ENCODE measurements at regions not wholly inside any gene's neighbourhood (a gene's known extent, or its start where the extent isn't known, plus 50 kb on each side); places are given as distances from the start of the nearest gene placed in this dataset.

DNA sequence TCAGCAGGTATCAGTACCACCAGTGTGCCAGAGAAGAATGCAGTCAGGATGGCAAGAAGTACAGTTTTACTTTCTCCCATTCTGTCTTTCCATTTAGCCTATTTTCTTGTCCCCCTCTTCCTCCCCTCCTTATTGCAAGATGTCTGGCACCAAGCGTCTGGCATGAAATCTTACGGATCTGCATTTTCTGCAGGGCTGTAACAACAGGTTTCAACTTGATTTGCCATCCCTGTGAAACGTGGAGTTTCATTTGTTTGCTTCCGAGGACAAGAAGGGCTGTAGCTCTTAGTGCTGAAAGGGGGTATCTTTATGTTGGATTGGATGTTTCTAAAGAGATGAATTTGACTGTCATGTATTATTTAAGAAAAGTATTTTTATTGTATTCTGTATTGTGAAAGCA is 1110.6 kb downstream of the BCL11B start:
- TF ChIP-seq, protein P1, sequence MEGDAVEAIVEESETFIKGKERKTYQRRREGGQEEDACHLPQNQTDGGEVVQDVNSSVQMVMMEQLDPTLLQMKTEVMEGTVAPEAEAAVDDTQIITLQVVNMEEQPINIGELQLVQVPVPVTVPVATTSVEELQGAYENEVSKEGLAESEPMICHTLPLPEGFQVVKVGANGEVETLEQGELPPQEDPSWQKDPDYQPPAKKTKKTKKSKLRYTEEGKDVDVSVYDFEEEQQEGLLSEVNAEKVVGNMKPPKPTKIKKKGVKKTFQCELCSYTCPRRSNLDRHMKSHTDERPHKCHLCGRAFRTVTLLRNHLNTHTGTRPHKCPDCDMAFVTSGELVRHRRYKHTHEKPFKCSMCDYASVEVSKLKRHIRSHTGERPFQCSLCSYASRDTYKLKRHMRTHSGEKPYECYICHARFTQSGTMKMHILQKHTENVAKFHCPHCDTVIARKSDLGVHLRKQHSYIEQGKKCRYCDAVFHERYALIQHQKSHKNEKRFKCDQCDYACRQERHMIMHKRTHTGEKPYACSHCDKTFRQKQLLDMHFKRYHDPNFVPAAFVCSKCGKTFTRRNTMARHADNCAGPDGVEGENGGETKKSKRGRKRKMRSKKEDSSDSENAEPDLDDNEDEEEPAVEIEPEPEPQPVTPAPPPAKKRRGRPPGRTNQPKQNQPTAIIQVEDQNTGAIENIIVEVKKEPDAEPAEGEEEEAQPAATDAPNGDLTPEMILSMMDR (IDR thresholded peaks at IDR 0.05): no peak
- TF ChIP-seq POLR2A (IDR thresholded peaks at IDR 0.05): no peak
- peak; percentile 61 for TF ChIP-seq POLR2AphosphoS5 (IDR thresholded peaks at IDR 0.05)

Measured in prostate gland (tissue), 2 donors.